HL-60 (cell line): ENCODE measurements at regions not wholly inside any gene's neighbourhood (a gene's known extent, or its start where the extent isn't known, plus 50 kb on each side); places are given as distances from the start of the nearest gene placed in this dataset.

Experiments
- GABPA ChIP-seq: IDR thresholded peaks from 2 replicates; pipeline ENCODE4 v1.6.1; 2012; ENCODE audit warnings: low read depth
- POLR2AphosphoS5 ChIP-seq: IDR thresholded peaks from 2 replicates; pipeline ENCODE4 v1.6.1; 2012; ENCODE audit warnings: low read depth
- TF ChIP-seq, protein P1 (sequence below): IDR thresholded peaks from one replicate; pipeline ENCODE4 v1.5.1; 2011; ENCODE audit warnings: low read length, control low read depth, inconsistent platforms; ENCODE audit not compliant: insufficient read depth

DNA sequence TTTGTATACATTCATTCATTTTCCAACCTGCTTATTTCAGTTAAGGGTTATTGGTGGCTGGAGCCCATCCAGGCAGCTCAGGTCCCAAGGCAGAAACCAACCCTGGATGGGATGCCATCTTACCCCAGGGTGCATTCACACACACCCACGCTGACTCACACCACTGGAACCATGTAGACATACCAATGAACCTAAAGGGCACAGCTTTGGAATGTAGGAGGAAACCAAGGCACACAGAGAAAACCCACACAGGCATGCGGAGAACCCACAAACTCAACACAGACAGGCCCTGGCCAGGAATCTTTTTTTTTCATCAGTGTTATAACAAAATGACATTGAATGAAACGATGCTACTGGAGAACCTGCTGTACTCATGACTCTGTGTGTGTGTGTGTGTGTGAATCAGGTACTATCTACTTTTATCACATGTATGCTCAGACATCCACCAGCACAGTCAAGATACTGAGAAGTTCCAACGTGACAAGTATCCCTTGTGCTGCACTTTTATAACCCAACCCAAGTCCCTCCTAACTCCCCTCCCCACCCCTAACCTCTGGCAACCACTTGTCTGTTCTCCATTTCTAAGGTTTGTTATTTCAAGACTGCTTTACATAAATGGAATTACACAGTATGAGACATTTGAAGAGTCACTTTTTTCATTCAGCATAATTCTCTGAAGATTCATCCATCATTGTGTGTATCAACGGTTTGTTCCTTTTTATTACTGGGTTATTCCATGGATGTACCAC lies 286.8 kb upstream of the PLD5 start:
- no peak for TF ChIP-seq POLR2AphosphoS5
- TF ChIP-seq, protein P1, sequence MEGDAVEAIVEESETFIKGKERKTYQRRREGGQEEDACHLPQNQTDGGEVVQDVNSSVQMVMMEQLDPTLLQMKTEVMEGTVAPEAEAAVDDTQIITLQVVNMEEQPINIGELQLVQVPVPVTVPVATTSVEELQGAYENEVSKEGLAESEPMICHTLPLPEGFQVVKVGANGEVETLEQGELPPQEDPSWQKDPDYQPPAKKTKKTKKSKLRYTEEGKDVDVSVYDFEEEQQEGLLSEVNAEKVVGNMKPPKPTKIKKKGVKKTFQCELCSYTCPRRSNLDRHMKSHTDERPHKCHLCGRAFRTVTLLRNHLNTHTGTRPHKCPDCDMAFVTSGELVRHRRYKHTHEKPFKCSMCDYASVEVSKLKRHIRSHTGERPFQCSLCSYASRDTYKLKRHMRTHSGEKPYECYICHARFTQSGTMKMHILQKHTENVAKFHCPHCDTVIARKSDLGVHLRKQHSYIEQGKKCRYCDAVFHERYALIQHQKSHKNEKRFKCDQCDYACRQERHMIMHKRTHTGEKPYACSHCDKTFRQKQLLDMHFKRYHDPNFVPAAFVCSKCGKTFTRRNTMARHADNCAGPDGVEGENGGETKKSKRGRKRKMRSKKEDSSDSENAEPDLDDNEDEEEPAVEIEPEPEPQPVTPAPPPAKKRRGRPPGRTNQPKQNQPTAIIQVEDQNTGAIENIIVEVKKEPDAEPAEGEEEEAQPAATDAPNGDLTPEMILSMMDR = no peak
- no peak for TF ChIP-seq GABPA
